HL-60/S4 (cell line): ENCODE measurements at regions not wholly inside any gene's neighbourhood (a gene's known extent, or its start where the extent isn't known, plus 50 kb on each side); places are given as distances from the start of the nearest gene placed in this dataset.
"Not testable (repeated sequence)": the region's sequence is repeated elsewhere in the genome, so short reads cannot be mapped to it uniquely, and the experiment has no call there.

Experiments used
- in situ Hi-C: fragments of 300-500 bp; cut with MboI; formaldehyde crosslinking; loops from 2 replicates; pipeline ENCODE4 v1.14.3; 2022; ENCODE audit warnings: low sequenced_read_pairs

DNA sequence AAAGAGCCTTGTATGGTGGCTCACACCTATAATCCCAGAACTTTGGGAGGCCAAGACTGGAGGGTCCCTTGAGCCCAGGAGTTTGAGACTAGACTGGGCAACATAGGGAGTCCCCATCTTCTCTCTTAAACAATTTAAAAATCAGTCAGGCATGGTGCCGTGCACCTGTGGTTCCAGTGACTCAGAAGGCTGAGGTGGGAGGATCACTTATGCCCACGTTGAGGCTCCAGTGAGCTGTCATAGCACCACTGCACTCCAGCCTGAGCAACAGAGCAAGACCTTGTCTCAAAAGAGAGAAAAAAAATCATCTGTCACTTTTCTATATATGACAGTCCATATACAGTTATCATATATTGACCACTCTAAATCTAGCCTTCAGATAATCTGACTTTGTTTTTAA is 658.3 kb downstream of the LTN1 start:
- in situ Hi-C loops = no loop called here

- in situ Hi-C loops = no loop called here
Measured at GRCh38 chr21:28333578-28334075, 659.0 kb downstream of the LTN1 start.

- in situ Hi-C loops = no loop called here
Measured at GRCh38 chr21:28332796-28333195, 659.9 kb downstream of the LTN1 start.

- in situ Hi-C loops = no loop called here
Measured at GRCh38 chr21:28325618-28326017, 667.1 kb downstream of the LTN1 start.

GRCh38 chr21:28324690-28325089 is 668.0 kb downstream of the LTN1 start:
- in situ Hi-C loops = no loop called here

- in situ Hi-C loops = no loop called here
Measured at GRCh38 chr21:28317177-28317950, 675.3 kb downstream of the LTN1 start.

GRCh38 chr21:28311411-28312190 is 681.1 kb downstream of the LTN1 start:
- in situ Hi-C loops = no loop called here

DNA sequence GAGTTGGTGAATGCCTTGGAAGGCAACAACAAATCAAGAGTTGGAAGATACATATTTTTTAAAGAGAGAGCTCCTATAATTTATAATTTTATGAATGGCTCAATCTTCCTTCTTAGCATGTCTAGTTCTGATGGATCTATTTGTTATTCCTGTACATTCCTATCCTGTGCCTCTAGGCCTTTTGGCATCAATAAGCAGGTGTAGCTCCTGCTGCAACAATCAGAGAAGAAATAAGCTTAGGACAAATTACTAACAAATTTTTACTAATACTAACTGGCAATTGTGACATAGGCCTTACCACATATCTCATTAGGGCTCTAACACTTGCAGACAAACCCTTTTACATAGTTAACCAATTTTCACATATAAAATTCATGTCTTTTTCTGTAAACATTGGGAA is 682.0 kb downstream of the LTN1 start:
- in situ Hi-C loops = no loop called here

- in situ Hi-C loops = no loop called here
Measured at GRCh38 chr21:28310171-28310685, 682.4 kb downstream of the LTN1 start.

DNA sequence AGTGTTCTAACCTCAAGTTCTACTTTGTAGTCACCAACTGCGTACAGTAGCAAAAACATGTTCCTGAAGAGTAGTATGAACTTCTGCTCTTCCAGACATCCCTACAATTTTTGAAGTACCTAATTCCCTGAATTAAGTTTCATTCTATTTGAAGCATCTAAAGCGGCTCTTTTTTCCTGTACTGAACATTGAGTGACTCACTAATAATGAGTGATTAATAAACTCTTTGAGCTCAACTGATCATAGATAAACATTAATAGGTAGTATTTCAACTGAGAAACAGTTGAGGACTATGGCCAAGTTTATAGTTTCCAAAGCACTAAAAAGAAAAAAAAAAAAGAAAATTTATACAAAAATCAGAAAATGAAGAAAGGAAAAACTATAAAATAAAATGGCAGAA is 683.1 kb downstream of the LTN1 start:
- in situ Hi-C loops = no loop called here

- in situ Hi-C loops = no loop called here
Measured at GRCh38 chr21:28308516-28308915, 684.2 kb downstream of the LTN1 start.

GRCh38 chr21:28299946-28300345 is 692.7 kb downstream of the LTN1 start:
- in situ Hi-C loops = no loop called here

DNA sequence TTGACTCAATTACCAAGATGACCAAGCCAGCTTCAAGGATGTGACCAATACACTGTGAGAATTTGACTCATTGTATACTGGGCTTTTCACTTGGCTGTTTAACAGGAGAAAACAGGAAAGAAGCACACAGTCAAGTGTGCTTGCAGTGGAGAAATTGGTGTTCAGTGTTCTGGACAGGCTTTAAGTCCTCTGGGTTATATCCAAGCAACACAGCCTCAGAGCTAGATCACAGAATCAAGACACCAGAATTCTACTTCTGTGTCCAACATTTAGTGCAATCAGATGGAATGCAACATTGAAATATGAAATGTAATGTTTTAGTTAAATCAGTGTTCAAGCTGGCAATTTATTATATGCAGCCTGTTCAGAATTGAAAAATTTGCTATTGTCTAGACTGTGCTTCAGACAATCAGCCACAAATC is 694.4 kb downstream of the LTN1 start:
- in situ Hi-C loops = no loop called here

DNA sequence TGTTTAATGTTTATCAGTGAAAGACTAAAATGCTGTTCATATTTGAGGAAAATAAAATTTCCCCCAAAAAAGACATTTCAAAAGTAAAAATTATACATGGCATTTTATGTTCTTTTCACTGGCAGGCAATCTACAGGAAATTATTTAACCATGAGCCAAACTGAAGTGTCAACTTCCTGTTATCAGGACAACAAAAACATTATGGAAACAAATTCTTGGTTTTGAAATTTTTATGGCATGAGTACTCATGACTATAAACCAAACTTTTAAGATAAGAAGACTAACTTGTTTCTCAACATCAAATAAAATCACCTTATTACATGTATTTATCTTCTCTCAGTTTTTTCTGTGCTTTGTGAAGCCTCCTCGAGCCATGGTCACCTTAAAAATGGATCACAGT is 698.6 kb downstream of the LTN1 start:
- in situ Hi-C loops = no loop called here

DNA sequence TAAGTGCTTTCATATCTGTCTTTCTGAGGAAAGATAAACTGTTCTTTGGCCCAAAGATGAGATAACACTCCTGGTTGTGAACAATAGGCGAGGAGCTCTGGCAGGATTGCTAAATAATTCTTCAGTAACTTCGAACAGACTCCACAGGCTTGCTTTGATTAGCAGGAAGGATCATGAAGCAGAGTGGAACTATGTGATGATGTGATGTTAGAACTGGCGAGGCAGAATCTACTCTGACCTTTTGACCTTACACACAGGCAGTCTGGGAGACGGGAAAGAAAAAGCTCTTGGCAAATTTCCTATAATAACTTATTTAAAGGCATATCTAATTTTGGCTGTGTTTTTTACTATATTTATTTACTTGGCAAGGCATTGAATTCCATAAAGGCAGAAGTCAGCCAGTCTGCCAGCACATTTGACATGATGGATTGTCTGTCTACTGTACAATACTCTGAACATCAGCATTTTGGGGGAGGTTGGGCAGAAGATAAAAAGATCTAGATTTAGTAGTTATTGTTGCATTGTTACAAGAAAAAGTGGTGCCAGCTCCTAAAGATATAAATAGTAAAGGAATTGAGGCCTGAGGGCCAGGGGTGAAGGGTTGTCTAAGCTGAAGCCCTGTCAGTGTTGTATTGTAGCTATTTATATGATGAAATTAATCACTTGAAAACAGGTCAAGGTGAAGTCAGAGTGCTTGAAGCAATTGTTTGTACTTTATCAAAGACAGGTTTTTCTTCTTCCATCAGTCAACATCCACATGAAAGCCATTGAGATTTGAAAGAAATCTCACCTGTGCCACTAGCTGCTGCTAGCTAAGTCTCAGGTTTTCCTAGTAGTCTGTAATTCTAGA is 708.8 kb downstream of the LTN1 start:
- in situ Hi-C loops = no loop called here

GRCh38 chr21:28282833-28283232 is 709.8 kb downstream of the LTN1 start:
- in situ Hi-C loops = no loop called here

GRCh38 chr21:28281357-28281756 is 711.3 kb downstream of the LTN1 start:
- in situ Hi-C loops = not testable (repeated sequence)

DNA sequence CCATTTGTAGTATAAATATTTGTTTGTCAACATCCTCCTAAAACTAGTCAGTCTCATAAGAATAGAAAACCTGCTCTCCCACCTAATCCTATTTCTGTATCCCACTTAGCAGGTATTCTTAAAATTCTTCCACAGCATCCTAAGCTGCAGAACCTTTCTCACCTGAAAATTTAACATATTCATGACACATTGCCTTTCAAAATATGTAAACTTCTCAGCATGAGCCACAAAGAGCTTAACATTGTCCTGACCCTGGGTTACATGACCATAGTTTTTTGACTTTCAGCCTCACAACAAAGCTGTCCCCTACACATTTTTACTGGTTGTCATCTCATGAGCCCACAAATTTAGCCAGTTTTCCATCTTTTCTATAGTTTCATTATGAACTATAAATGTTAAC is 712.1 kb downstream of the LTN1 start:
- in situ Hi-C loops = no loop called here

DNA sequence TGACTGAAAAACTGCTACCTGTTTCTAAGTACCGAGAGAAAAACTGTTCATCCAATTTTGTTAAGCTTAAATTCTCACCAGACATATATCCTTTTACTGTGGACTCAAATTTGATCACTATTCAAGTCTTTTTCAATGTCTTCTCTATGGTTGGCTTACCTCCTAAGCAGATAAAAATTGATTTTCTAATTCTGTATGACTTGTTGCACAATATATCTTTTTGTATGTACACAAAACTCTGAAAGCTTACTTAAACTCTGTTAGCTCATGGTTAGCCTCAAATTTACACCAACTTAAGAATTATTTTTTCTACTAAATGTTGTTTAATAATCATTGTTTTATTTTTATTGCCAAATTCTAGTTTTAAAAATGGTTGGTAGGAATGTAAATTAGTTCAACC is 715.4 kb downstream of the LTN1 start:
- in situ Hi-C loops = no loop called here

GRCh38 chr21:28272272-28272992 is 720.2 kb downstream of the LTN1 start:
- in situ Hi-C loops = no loop called here
